ENCODE measurements at regions not wholly inside any gene's neighbourhood (a gene's known extent, or its start where the extent isn't known, plus 50 kb on each side); places are given as distances from the start of the nearest gene placed in this dataset.
"Not testable (repeated sequence)": the region's sequence is repeated elsewhere in the genome, so short reads cannot be mapped to it uniquely, and the experiment has no call there.

DNA sequence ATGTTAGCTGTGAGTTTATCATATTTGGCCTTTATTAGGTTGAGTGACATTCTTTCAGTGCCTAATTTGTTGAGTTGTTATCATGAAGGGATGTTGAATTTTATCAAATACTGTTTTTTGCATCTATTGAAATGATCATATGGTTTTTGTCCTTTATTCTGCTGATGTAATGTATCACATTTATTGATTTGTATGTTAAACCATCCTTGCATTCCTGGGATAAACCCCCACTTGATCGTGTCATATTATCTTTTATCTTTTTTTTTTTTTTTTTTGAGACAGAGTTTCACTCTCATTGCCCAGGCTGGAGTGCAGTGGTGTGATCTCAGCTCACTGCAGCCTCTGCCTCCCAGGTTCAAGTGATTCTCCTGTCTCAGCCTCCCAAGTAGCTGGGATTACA lies 51.9 kb upstream of the MFGE8 start:
- not testable (repeated sequence) for H3K4me3 ChIP-seq; H3K27ac ChIP-seq; DNase-seq (ENCODE audit: low spot score)

GRCh38 chr15:88970232-88970631 lies 57.1 kb upstream of the MFGE8 start:
- DNase-seq (ENCODE audit: low spot score), result no peak
- H3K27ac ChIP-seq, result no peak overlapping the region
- TF ChIP-seq, protein P1, sequence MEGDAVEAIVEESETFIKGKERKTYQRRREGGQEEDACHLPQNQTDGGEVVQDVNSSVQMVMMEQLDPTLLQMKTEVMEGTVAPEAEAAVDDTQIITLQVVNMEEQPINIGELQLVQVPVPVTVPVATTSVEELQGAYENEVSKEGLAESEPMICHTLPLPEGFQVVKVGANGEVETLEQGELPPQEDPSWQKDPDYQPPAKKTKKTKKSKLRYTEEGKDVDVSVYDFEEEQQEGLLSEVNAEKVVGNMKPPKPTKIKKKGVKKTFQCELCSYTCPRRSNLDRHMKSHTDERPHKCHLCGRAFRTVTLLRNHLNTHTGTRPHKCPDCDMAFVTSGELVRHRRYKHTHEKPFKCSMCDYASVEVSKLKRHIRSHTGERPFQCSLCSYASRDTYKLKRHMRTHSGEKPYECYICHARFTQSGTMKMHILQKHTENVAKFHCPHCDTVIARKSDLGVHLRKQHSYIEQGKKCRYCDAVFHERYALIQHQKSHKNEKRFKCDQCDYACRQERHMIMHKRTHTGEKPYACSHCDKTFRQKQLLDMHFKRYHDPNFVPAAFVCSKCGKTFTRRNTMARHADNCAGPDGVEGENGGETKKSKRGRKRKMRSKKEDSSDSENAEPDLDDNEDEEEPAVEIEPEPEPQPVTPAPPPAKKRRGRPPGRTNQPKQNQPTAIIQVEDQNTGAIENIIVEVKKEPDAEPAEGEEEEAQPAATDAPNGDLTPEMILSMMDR (IDR thresholded peaks at IDR 0.05), result no peak

GRCh38 chr15:88974392-88974791 lies 61.2 kb upstream of the MFGE8 start:
- Histone ChIP-seq H3K4me3 (no peak overlapping the region), H3K27ac (no peak overlapping the region)
- TF ChIP-seq, protein P1 (IDR thresholded peaks at IDR 0.05), result no peak
- no peak for DNase-seq (ENCODE audit: low spot score)

More at GRCh38 chr15:88970232-88970631, 57.1 kb upstream of the MFGE8 start:
- H3K4me3 ChIP-seq, result no peak overlapping the region

DNA sequence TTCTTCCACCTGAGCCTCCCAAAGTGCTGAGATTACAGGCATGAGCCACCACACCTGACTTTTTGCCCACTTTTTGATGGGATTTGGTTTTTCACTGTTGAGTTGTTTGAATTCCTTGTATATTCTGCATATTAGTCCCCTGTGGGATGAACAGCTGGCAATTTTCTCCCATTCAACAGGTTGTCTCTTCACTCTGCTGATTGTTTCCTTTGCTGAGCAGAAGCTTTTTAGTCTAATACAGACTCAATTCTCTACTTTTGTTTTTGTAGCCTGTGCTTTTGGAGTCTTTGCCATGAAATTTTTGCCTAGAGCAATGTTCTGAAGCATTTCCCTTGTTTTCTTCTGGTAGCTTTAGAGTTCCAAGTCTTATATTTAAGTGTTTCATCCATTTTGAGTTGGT lies 62.7 kb upstream of the MFGE8 start:
- TF ChIP-seq, protein P1 (IDR thresholded peaks at IDR 0.05), result no peak
- DNase-seq (ENCODE audit: low spot score), result no peak
- H3K4me3 ChIP-seq, result no peak overlapping the region
- no peak overlapping the region for H3K27ac ChIP-seq

- H3K27ac ChIP-seq, result no peak overlapping the region
- no peak for DNase-seq (ENCODE audit: low spot score)
- H3K4me3 ChIP-seq, result no peak overlapping the region
- TF ChIP-seq, protein P1 (IDR thresholded peaks at IDR 0.05), result no peak
These were observed 63.5 kb upstream of the MFGE8 start for GRCh38 chr15:88976656-88977055.

DNA sequence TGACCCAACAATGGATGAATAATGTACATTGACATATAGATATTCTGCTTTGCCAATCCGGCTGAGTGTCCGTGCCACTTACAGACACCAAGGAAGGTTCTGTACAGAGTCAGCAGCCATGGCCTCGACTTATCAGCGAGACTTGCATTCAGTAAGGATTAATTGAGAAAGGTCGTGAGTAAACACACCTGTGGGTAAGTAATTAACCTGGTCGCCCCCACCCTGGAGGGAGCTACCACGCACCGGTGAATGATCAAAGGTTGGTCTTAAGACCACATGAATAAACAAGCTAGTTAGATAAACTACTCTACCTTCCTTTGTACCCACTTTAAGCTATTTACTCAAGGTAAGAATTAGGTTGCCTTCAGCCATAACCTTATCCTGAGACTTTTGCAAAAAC lies 66.5 kb upstream of the MFGE8 start:
- Histone ChIP-seq H3K27ac (no peak overlapping the region), H3K4me3 (no peak overlapping the region)
- no peak for DNase-seq (ENCODE audit: low spot score)
- TF ChIP-seq, protein P1 (IDR thresholded peaks at IDR 0.05), result no peak

DNA sequence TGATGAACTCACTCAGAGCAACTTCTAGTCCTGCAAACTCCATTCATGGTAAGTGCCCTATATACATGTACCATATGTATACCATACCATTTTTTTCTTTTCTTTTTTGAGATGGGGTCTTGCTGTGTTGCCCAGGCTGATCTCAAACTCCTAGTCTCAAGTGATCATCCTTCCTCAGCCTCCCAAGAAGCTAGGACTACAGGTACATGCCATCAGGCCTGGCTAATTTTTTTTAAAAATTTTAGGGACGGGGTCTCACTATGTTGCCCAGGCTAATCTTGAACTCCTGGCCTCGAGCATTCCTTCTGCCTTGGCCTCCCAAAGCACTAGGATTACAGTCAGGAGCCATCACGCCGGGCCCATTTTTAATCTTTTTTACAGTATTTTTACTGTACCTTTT lies 67.3 kb upstream of the MFGE8 start:
- no peak for DNase-seq (ENCODE audit: low spot score)
- no peak overlapping the region for H3K4me3 ChIP-seq
- TF ChIP-seq, protein P1 (IDR thresholded peaks at IDR 0.05), result no peak
- no peak overlapping the region for H3K27ac ChIP-seq
